T-helper 2 cell (primary cell): ENCODE measurements at regions not wholly inside any gene's neighbourhood (a gene's known extent, or its start where the extent isn't known, plus 50 kb on each side); places are given as distances from the start of the nearest gene placed in this dataset.
"Not testable (repeated sequence)": the region's sequence is repeated elsewhere in the genome, so short reads cannot be mapped to it uniquely, and the experiment has no call there.

Experiments
- DNase-seq, 5 experiments: peaks; one replicate each; pipeline versions ENCODE4 v3.0.0 to v3.0.0-alpha.2; 2012 to 2022

DNA sequence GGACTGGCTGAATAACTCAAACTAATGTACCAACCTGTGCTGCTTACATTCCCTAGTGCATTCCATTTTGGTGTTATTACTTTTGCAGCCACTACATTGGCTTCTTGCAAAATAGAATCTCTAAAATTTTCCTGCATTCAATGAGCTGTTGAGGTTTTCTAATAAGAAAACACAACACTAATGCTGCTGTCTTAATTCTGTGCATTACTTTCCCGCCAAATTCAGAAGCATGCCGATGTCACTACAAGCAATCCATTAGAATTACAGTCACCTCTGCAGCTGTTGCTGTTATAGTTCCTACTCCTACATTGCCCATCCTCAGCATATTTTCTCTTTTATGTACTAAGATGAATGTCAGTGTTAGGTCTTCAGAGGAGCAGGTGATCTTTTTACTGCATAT lies 359.5 kb downstream of the HACE1 start:
- DNase-seq: no peak

- no peak for DNase-seq
Observed at GRCh38 chr6:104486035-104486434, 373.7 kb downstream of the HACE1 start.

DNA sequence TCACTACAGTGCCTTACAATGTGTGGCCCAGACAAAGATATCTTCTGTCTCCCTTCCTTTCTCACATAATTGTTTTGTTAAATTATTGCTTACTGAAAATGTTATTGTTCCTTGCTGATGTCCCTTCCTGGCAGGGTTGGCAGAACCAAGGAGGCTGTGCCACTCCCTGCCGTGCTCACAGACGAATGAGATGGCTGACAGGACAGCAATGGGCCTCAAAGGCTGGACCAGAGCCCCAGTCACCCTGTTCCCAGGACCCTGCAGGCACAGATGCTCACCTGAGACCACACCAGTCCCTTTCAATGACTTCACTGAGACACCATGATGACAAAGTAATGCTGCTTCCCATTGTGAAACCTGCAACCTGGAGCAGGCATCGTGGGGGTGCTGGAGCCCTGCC lies 375.1 kb downstream of the HACE1 start:
- no peak for DNase-seq

- no peak for DNase-seq
Observed at GRCh38 chr6:104484191-104484590, 375.5 kb downstream of the HACE1 start.

- no peak for DNase-seq
Observed at GRCh38 chr6:104483225-104483834, 376.4 kb downstream of the HACE1 start.

DNA sequence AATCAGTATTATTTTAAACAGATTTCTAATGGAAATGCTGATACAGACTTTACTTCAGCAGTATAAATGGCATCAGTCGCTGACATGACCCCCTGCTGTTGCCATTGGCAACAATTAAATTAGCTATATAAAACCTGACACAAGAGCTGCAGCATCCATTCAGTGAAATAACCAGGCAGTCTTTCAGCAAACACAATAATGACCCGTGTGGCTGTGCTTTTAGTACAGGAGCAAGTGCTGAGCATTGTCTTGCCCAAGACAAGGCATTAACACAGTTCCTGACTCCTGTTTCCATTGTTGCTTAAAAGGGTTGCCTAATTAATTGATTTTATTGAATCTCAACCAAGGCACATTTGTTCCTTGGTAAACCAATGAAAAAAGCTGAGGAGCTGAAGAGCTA lies 382.1 kb downstream of the HACE1 start:
- DNase-seq: no peak

- no peak for DNase-seq
Observed at GRCh38 chr6:104473021-104473429, 386.7 kb downstream of the HACE1 start.

- no peak for DNase-seq
Observed at GRCh38 chr6:104472021-104472901, 387.5 kb downstream of the HACE1 start.

GRCh38 chr6:104466306-104466705 lies 393.4 kb downstream of the HACE1 start:
- no peak for DNase-seq

DNA sequence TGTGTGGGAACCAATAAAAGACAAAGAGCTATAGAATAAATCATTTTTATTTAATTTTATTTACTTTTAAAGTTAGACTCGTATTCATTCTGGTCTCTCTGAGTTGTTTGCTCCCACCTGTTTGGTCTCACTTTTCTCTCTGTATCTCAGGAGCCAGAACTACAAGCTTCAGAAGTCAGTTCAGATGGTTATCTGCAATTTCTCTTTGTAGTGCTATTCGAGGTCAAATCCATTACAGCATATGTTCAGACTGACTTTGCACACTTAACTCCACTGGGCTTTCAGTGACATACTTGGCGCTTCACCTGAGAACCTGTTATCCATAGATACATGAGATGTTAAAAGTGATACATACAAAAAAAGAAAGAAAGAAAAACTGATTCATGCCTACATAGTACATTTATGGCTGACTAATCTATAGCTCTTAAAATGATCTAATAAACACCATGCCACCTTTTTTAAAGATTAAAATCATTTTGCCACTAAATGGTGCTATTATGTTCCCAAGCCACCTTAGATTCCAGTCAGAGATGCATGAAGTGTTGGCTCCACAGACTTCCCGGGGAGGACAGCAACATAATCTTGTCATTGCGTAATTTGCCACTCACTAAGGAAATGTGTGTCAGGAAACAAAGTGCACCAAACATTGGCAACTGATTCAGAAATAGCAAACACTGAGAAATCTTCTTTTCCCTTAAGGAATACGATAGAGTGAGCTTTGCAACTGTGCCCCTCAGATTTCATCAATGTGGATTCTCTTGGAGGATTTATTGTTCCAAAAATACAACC lies 396.7 kb downstream of the HACE1 start:
- DNase-seq: no peak

- no peak for DNase-seq
Observed at GRCh38 chr6:104460738-104461483, 398.8 kb downstream of the HACE1 start.

DNA sequence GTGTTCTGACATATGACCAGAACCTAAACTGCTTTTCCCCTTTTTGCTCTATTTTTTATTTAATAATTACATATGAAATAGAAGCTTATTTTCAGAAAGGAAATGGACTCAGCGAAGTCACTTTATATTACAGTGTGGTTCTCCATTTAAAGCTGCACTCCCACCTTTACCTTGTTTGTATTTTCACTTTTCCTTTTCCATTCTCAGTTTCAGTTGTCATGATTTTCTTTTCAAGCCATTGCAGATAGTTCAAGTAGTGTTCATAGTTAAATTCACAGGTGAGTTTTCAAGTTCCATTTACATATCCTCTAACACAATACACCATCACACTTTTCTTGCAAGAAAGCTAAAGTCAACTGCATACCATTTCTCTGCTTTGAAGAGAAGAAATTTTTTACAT lies 400.2 kb downstream of the HACE1 start:
- DNase-seq: no peak

DNA sequence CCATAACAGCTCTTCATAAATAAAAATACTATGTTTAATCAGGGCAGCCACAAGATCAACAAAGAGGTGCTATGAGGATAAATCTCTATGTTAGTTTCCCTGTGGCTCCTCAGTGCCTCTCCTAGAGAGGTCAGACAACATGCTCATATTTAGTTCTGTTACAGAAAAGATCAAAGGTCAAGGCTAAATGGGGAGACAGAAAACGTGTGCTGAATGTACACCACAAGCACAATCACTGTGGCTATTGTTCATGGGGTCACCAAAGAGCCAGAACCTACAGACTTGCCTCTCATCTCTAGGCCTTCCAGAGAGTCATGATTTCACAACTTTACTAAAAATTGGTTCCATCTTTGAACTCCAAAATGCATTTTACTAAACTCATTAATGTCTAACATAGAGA lies 409.8 kb downstream of the HACE1 start:
- DNase-seq: no peak

DNA sequence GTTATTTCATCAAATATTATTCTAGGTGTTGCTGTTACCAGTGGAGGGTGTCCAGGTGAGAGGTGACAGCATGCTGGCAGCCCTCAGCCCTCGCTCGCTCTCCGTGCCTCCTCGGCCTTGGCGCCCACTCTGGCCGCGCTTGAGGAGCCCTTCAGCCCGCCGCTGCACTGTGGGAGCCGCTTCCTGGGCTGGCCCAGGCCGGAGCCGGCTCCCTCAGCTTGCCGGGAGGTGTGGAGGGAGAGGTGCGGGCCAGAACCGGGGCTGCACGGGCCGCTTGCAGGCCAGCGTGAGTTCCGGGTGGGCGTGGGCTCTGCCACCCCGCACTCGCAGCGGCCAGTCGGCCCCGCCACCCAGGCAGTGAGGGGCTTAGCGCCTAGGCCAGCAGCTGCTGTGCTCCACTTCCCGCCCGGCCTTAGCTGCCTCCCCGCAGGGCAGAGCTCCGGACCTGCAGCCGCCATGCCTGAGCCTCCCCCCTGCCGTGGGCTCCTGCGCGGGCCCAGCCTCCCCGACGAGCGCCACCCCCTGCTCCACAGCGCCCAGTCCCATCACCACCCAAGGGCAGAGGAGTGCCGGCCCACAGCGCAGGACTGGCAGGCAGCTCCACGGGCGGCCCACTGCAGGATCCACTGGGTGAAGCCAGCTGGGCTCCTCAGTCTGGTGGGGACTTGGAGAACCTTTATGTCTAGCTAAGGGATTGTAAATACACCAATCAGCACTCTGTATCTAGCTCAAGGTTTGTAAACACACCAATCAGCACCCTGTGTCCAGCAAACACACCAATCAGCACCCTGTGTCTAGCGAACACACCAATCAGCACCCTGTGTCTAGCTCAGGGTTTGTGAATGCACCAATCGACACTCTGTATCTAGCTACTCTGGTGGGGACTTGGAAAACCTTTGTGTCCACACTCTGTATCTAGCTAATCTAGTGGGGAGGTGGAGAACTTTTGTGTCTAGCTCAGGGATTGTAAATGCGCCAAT lies 413.3 kb downstream of the HACE1 start:
- not testable (repeated sequence) for DNase-seq

GRCh38 chr6:104434519-104434918 lies 425.2 kb downstream of the HACE1 start:
- DNase-seq: no peak

GRCh38 chr6:104431096-104431495 lies 428.6 kb downstream of the HACE1 start:
- DNase-seq: no peak

- DNase-seq: no peak
Observed at GRCh38 chr6:104428184-104428583, 431.5 kb downstream of the HACE1 start.

DNA sequence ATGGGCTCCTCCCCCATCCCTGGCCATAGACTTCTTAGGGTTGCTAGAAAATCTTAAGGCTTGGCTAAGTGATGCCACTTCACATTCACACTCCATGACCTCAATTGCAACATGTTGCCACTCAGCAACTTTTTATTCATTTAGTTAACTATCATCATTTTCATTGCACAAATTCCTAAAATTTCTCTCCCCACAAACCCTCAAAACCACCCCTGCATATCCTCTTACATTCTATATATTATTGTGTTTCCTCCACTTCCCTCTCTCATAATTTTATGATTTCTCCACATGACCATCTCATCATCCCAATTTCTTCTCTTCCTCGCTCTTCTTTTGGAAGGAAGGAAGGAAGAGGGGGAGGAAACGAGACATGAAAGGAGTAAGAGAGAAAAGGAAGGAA lies 436.0 kb downstream of the HACE1 start:
- no peak for DNase-seq

DNA sequence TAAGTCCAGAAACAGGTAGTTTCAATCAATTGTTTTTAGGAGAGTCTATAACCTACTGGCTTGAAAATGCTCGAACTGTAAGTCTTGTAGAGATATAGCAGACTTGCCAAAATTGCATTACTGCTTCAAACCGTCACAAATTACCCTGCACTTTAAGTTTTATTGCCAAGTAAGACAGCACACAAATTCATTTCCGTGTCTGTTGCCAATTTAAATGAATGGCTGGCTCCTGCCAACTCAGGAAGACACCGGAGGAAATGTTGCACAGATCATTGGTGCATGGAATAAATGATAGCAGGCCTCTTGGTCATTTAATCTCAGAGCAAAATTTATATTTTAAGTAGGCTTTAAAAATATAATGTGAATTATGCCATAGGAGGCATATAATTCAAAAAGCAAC lies 438.1 kb downstream of the HACE1 start:
- no peak for DNase-seq

DNA sequence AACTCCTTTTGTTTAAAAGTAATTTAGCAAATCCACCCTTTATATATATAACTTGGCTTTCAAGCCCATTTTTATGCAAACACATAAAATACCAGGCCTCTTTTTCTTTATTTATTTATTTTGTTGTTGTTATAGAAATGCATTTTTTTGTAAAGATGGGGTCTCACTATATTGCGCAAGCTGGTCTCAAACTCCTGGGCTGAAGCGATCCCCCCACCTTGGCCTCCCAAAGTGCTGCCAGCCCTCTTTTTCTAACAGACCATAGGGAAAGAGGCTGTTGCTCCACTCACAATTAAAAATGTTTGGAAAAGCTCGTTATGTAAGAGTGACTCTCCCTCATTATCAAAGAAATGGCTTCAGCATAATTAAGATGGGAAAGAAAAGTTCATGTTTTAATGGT lies 440.9 kb downstream of the HACE1 start:
- DNase-seq: no peak

GRCh38 chr6:104418125-104418524 lies 441.6 kb downstream of the HACE1 start:
- DNase-seq: no peak

- no peak for DNase-seq
Observed at GRCh38 chr6:104414723-104415122, 445.0 kb downstream of the HACE1 start.
